ENCODE measurements at regions not wholly inside any gene's neighbourhood (a gene's known extent, or its start where the extent isn't known, plus 50 kb on each side); places are given as distances from the start of the nearest gene placed in this dataset.
"Not testable (repeated sequence)": the region's sequence is repeated elsewhere in the genome, so short reads cannot be mapped to it uniquely, and the experiment has no call there.

- no peak overlapping the region for H3K27ac Mint-ChIP-seq (ENCODE audit: unreplicated experiment)
- peaks cover 7% of the 10 kb centered on the region for H3K27me3 Mint-ChIP-seq (ENCODE audit: low read depth)
- no peaks in the 10 kb centered on the region for H3K36me3 Mint-ChIP-seq (ENCODE audit: low read depth)
These were observed 174.6 kb downstream of the ALDH1A2 start for GRCh38 chr15:57890878-57891277.

GRCh38 chr15:57892181-57892580 lies 173.3 kb downstream of the ALDH1A2 start:
- no peaks in the 10 kb centered on the region for H3K36me3 Mint-ChIP-seq (ENCODE audit: low read depth)
- TF ChIP-seq, protein P1, sequence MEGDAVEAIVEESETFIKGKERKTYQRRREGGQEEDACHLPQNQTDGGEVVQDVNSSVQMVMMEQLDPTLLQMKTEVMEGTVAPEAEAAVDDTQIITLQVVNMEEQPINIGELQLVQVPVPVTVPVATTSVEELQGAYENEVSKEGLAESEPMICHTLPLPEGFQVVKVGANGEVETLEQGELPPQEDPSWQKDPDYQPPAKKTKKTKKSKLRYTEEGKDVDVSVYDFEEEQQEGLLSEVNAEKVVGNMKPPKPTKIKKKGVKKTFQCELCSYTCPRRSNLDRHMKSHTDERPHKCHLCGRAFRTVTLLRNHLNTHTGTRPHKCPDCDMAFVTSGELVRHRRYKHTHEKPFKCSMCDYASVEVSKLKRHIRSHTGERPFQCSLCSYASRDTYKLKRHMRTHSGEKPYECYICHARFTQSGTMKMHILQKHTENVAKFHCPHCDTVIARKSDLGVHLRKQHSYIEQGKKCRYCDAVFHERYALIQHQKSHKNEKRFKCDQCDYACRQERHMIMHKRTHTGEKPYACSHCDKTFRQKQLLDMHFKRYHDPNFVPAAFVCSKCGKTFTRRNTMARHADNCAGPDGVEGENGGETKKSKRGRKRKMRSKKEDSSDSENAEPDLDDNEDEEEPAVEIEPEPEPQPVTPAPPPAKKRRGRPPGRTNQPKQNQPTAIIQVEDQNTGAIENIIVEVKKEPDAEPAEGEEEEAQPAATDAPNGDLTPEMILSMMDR (IDR thresholded peaks at IDR 0.05), result no peak
- H3K4me1 Mint-ChIP-seq (ENCODE audit: low read depth), result peaks cover 7% of the 10 kb centered on the region
- peaks cover 9% of the 10 kb centered on the region for H3K27me3 Mint-ChIP-seq (ENCODE audit: low read depth)
- no peak overlapping the region for H3K27ac Mint-ChIP-seq (ENCODE audit: unreplicated experiment)
- H3K9me3 Mint-ChIP-seq (ENCODE audit: low read depth), result no peaks in the 10 kb centered on the region
- H3K4me3 Mint-ChIP-seq (ENCODE audit: unreplicated experiment), result no peak overlapping the region
- no peak for DNase-seq (ENCODE audit: low spot score)

More at GRCh38 chr15:57890878-57891277, 174.6 kb downstream of the ALDH1A2 start:
- H3K4me1 Mint-ChIP-seq (ENCODE audit: low read depth), result peaks cover 7% of the 10 kb centered on the region
- no peak for DNase-seq (ENCODE audit: low spot score)
- no peak overlapping the region for H3K4me3 Mint-ChIP-seq (ENCODE audit: unreplicated experiment)
- TF ChIP-seq, protein P1 (IDR thresholded peaks at IDR 0.05), result no peak
- H3K9me3 Mint-ChIP-seq (ENCODE audit: low read depth), result no peaks in the 10 kb centered on the region

DNA sequence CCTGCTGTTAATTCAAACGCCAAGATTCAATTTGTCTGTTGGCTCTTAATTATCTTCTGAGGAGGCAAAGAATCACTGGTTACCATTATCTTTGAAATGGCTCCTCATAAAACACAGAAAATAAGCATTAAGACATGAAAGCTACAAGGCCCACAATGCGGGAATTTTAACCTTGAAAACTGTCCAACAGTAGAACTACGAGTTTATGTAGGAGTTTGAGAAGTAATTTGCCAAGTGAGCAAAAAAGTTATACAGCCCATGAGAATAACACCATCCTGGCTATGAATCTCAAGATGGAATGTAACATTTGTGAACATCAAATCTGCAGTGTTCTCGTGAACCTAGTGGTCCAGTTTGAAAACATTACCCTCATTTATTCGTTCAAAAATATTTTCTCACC lies 172.5 kb downstream of the ALDH1A2 start:
- H3K4me3 Mint-ChIP-seq (ENCODE audit: unreplicated experiment), result no peak overlapping the region
- no peaks in the 10 kb centered on the region for H3K9me3 Mint-ChIP-seq (ENCODE audit: low read depth)
- no peak overlapping the region for H3K27ac Mint-ChIP-seq (ENCODE audit: unreplicated experiment)
- TF ChIP-seq, protein P1 (IDR thresholded peaks at IDR 0.05), result no peak
- H3K36me3 Mint-ChIP-seq (ENCODE audit: low read depth), result no peaks in the 10 kb centered on the region
- H3K4me1 Mint-ChIP-seq (ENCODE audit: low read depth), result peaks cover 7% of the 10 kb centered on the region
- no peak for DNase-seq (ENCODE audit: low spot score)
- peaks cover 7% of the 10 kb centered on the region for H3K27me3 Mint-ChIP-seq (ENCODE audit: low read depth)

GRCh38 chr15:57895291-57895690 lies 170.2 kb downstream of the ALDH1A2 start:
- Mint-ChIP-seq H3K9me3 (ENCODE audit: low read depth) (no peaks in the 10 kb centered on the region), H3K4me1 (ENCODE audit: low read depth) (peaks cover 5% of the 10 kb centered on the region), H3K4me3 (ENCODE audit: unreplicated experiment) (no peak overlapping the region), H3K27ac (ENCODE audit: unreplicated experiment) (no peak overlapping the region), H3K27me3 (ENCODE audit: low read depth) (peaks cover 5% of the 10 kb centered on the region), H3K36me3 (ENCODE audit: low read depth) (no peaks in the 10 kb centered on the region)
- TF ChIP-seq, protein P1 (IDR thresholded peaks at IDR 0.05), result no peak
- no peak for DNase-seq (ENCODE audit: low spot score)

DNA sequence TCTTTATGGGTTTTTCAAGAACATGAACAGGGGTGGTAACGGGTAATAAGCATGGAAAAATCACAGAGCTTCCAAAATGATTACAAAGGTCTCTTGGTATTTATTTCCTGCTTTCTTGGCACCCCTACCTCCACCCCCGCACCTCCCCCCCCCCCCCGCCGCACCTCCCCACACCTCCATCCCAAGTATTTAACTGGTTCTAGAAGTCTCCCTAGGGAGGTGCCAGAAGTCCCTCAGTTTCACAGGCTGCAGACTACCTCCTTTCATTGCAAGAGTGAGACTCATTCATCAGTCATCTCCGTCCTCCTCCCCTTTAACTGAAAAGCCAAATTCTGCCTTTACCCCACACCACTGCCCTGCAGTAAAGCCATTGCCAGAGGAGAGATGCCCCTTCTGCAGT lies 169.4 kb downstream of the ALDH1A2 start:
- Mint-ChIP-seq H3K27me3 (ENCODE audit: low read depth) (peaks cover 3% of the 10 kb centered on the region), H3K9me3 (ENCODE audit: low read depth) (no peaks in the 10 kb centered on the region), H3K4me1 (ENCODE audit: low read depth) (no peaks in the 10 kb centered on the region), H3K27ac (ENCODE audit: unreplicated experiment) (no peak overlapping the region), H3K4me3 (ENCODE audit: unreplicated experiment) (no peak overlapping the region), H3K36me3 (ENCODE audit: low read depth) (no peaks in the 10 kb centered on the region)
- TF ChIP-seq, protein P1 (IDR thresholded peaks at IDR 0.05), result no peak
- DNase-seq (ENCODE audit: low spot score), result no peak

- DNase-seq (ENCODE audit: low spot score); H3K4me3 Mint-ChIP-seq (ENCODE audit: unreplicated experiment); H3K9me3 Mint-ChIP-seq (ENCODE audit: low read depth); H3K4me1 Mint-ChIP-seq (ENCODE audit: low read depth); H3K27ac Mint-ChIP-seq (ENCODE audit: unreplicated experiment); H3K36me3 Mint-ChIP-seq (ENCODE audit: low read depth); H3K27me3 Mint-ChIP-seq (ENCODE audit: low read depth): not testable (repeated sequence)
These were observed 168.6 kb downstream of the ALDH1A2 start for GRCh38 chr15:57896899-57897298.

All from chondrocyte (in vitro differentiated cells).